ENCODE measurements at regions not wholly inside any gene's neighbourhood (a gene's known extent, or its start where the extent isn't known, plus 50 kb on each side); places are given as distances from the start of the nearest gene placed in this dataset.

GRCh38 chr10:7053195-7053594 is 357.6 kb downstream of the SFMBT2 start:
- TF ChIP-seq NFIC (IDR thresholded peaks at IDR 0.05), result no peak
- TF ChIP-seq RAD21 (IDR thresholded peaks at IDR 0.05; ENCODE audit: low read depth), result no peak
- TF ChIP-seq CREB1 (IDR thresholded peaks at IDR 0.05; ENCODE audit: low read depth), result no peak
- no peak for TF ChIP-seq EP300 (IDR thresholded peaks at IDR 0.05; ENCODE audit: borderline replicate concordance)
- no peak for TF ChIP-seq EGR1 (IDR thresholded peaks at IDR 0.05)
- no peak for TF ChIP-seq CEBPB (IDR thresholded peaks at IDR 0.05)
- TF ChIP-seq REST (IDR thresholded peaks at IDR 0.05; ENCODE audit: low read depth), result no peak
- no peak for TF ChIP-seq TAF1 (IDR thresholded peaks at IDR 0.05; ENCODE audit: low read depth)
- no peak for TF ChIP-seq MAX (IDR thresholded peaks at IDR 0.05)
- TF ChIP-seq YY1 (IDR thresholded peaks at IDR 0.05; ENCODE audit: low read depth), result no peak
- TF ChIP-seq FOXM1 (IDR thresholded peaks at IDR 0.05; ENCODE audit: borderline replicate concordance, low read depth), result no peak

Measured in Ishikawa (cell line).